ENCODE measurements at regions not wholly inside any gene's neighbourhood (a gene's known extent, or its start where the extent isn't known, plus 50 kb on each side); places are given as distances from the start of the nearest gene placed in this dataset.

DNA sequence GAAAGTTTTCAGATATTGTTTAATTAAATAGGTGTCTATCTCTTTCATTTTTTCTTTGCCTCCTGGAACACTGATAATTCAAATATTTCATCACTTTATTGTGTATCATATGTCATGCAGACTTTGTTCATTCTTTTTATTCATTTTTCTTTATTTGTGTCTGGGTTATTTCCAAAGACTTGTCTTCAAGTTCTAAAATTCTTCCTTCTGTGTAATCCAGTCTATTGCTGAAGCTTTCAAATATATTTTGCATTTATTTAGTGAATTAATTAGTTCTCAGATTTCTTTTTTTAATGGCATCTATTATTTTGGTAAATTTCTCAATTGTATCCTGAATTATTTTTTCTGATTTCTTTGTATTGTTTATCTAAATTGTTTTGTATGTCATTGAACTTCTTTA, 70.1 kb downstream of the ZNF330 start:
- Histone ChIP-seq H3K27me3 (ENCODE audit: insufficient read depth, low read length) (no peaks in the 10 kb centered on the region), H3K9me3 (ENCODE audit: insufficient read depth, low read depth, low read length) (no peaks in the 10 kb centered on the region), H3K79me2 (ENCODE audit: insufficient read depth, low read length) (no peaks in the 10 kb centered on the region), H3K4me2 (ENCODE audit: low read length) (no peak overlapping the region), H4K20me1 (ENCODE audit: insufficient read depth, low read length) (no peaks in the 10 kb centered on the region), H3K36me3 (ENCODE audit: insufficient read depth, low read length) (no peaks in the 10 kb centered on the region), H3K27ac (ENCODE audit: low read depth, low read length) (no peak overlapping the region), H3K4me1 (ENCODE audit: insufficient read depth, low read length) (no peaks in the 10 kb centered on the region), H3K9ac (ENCODE audit: low read length) (no peak overlapping the region), H3K4me3 (ENCODE audit: insufficient read depth, low read depth, low read length) (no peak overlapping the region), H2AFZ (ENCODE audit: low read depth, low read length) (no peak overlapping the region)
- Mint-ChIP-seq H3K4me1 (ENCODE audit: low read depth, unreplicated experiment) (no peaks in the 10 kb centered on the region), H3K9me3 (ENCODE audit: unreplicated experiment) (peaks cover 3% of the 10 kb centered on the region), H3K27me3 (ENCODE audit: low read depth, unreplicated experiment) (no peaks in the 10 kb centered on the region), H3K36me3 (ENCODE audit: low read depth, unreplicated experiment) (no peaks in the 10 kb centered on the region), H3K27ac (ENCODE audit: unreplicated experiment) (no peak overlapping the region), H3K4me3 (ENCODE audit: unreplicated experiment) (no peak overlapping the region)
- DNase-seq (ENCODE audit: low read depth) (no peak), FAIRE-seq (no peak)
- TF ChIP-seq, protein P1, sequence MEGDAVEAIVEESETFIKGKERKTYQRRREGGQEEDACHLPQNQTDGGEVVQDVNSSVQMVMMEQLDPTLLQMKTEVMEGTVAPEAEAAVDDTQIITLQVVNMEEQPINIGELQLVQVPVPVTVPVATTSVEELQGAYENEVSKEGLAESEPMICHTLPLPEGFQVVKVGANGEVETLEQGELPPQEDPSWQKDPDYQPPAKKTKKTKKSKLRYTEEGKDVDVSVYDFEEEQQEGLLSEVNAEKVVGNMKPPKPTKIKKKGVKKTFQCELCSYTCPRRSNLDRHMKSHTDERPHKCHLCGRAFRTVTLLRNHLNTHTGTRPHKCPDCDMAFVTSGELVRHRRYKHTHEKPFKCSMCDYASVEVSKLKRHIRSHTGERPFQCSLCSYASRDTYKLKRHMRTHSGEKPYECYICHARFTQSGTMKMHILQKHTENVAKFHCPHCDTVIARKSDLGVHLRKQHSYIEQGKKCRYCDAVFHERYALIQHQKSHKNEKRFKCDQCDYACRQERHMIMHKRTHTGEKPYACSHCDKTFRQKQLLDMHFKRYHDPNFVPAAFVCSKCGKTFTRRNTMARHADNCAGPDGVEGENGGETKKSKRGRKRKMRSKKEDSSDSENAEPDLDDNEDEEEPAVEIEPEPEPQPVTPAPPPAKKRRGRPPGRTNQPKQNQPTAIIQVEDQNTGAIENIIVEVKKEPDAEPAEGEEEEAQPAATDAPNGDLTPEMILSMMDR (IDR thresholded peaks at IDR 0.05; ENCODE audit: insufficient read depth, low read depth, low read length): no peak
- TF ChIP-seq EZH2 (IDR thresholded peaks at IDR 0.05; ENCODE audit: insufficient read depth, low read length): no peak

DNA sequence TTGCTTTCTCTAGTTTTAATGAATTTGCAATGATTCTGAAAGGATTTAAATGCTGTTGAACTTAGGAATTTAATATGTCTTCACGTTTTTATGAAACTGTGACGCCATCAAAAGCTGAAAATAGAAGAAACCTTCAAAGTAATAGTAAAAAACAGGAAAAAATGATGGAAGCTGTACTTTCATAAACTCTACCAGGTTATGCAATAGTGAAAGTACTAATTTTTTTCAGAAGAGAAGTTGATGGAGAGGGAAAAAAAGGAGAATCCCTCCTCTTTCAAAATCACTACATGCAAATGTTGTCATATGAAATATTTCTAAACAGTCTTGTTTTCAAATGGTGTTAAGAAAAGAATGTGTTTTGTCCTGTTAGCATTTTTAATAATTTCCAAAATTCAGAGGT, 73.6 kb downstream of the ZNF330 start:
- no peaks in the 10 kb centered on the region for H3K36me3 Mint-ChIP-seq (ENCODE audit: low read depth, unreplicated experiment)
- FAIRE-seq: no peak

DNA sequence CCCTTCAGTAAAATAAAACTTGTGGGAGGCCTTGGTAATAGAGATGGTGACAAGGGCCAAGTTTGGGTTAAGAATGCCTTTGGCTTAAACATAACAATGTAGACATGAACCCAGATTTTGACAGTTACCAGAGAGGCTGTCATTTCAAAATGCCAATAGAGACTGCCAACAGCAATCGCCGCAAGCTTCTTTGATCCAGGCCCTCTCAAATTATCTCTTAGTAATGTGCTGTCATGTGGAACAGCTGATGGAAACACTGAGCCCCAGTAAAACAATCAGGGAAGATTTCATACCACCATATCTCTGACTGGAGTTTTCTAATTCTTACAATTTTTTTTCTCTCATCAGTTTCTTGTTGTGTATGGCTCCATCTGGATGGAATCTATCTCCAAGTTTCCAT, 80.5 kb downstream of the ZNF330 start:
- no peaks in the 10 kb centered on the region for H3K9me3 ChIP-seq (ENCODE audit: insufficient read depth, low read depth, low read length)
- Mint-ChIP-seq H3K4me1 (ENCODE audit: low read depth, unreplicated experiment) (no peaks in the 10 kb centered on the region), H3K27me3 (ENCODE audit: low read depth, unreplicated experiment) (peaks cover 2% of the 10 kb centered on the region), H3K4me3 (ENCODE audit: unreplicated experiment) (no peak overlapping the region), H3K27ac (ENCODE audit: unreplicated experiment) (no peak overlapping the region), H3K9me3 (ENCODE audit: unreplicated experiment) (peaks cover 2% of the 10 kb centered on the region), H3K36me3 (ENCODE audit: low read depth, unreplicated experiment) (no peaks in the 10 kb centered on the region)
- DNase-seq (ENCODE audit: low read depth): no peak
- no peak overlapping the region for H3K4me2 ChIP-seq (ENCODE audit: low read length)
- no peaks in the 10 kb centered on the region for H4K20me1 ChIP-seq (ENCODE audit: insufficient read depth, low read length)
- H3K4me1 ChIP-seq (ENCODE audit: insufficient read depth, low read length): no peaks in the 10 kb centered on the region
- no peak for FAIRE-seq
- H3K79me2 ChIP-seq (ENCODE audit: insufficient read depth, low read length): no peaks in the 10 kb centered on the region
- H2AFZ ChIP-seq (ENCODE audit: low read depth, low read length): peak overlapping the region; percentile 24
- no peak overlapping the region for H3K9ac ChIP-seq (ENCODE audit: low read length)
- H3K4me3 ChIP-seq (ENCODE audit: insufficient read depth, low read depth, low read length): no peak overlapping the region
- H3K27ac ChIP-seq (ENCODE audit: low read depth, low read length): no peak overlapping the region
- H3K27me3 ChIP-seq (ENCODE audit: insufficient read depth, low read length): no peaks in the 10 kb centered on the region
- H3K36me3 ChIP-seq (ENCODE audit: insufficient read depth, low read length): no peaks in the 10 kb centered on the region
- TF ChIP-seq, protein P1 (IDR thresholded peaks at IDR 0.05; ENCODE audit: insufficient read depth, low read depth, low read length): no peak

More for the DNA sequence above, 73.6 kb downstream of the ZNF330 start:
- Histone ChIP-seq H3K4me1 (ENCODE audit: insufficient read depth, low read length) (no peaks in the 10 kb centered on the region), H3K27me3 (ENCODE audit: insufficient read depth, low read length) (no peaks in the 10 kb centered on the region), H3K9ac (ENCODE audit: low read length) (no peak overlapping the region), H3K9me3 (ENCODE audit: insufficient read depth, low read depth, low read length) (no peaks in the 10 kb centered on the region), H3K79me2 (ENCODE audit: insufficient read depth, low read length) (no peaks in the 10 kb centered on the region), H3K4me3 (ENCODE audit: insufficient read depth, low read depth, low read length) (no peak overlapping the region), H2AFZ (ENCODE audit: low read depth, low read length) (no peak overlapping the region), H3K36me3 (ENCODE audit: insufficient read depth, low read length) (no peaks in the 10 kb centered on the region), H3K4me2 (ENCODE audit: low read length) (no peak overlapping the region), H3K27ac (ENCODE audit: low read depth, low read length) (no peak overlapping the region), H4K20me1 (ENCODE audit: insufficient read depth, low read length) (no peaks in the 10 kb centered on the region)
- H3K9me3 Mint-ChIP-seq (ENCODE audit: unreplicated experiment): peaks cover 3% of the 10 kb centered on the region
- H3K4me1 Mint-ChIP-seq (ENCODE audit: low read depth, unreplicated experiment): no peaks in the 10 kb centered on the region
- TF ChIP-seq EZH2 (IDR thresholded peaks at IDR 0.05; ENCODE audit: insufficient read depth, low read length): no peak
- TF ChIP-seq, protein P1 (IDR thresholded peaks at IDR 0.05; ENCODE audit: insufficient read depth, low read depth, low read length): no peak
- DNase-seq (ENCODE audit: low read depth): no peak
- H3K4me3 Mint-ChIP-seq (ENCODE audit: unreplicated experiment): no peak overlapping the region
- no peak overlapping the region for H3K27ac Mint-ChIP-seq (ENCODE audit: unreplicated experiment)
- no peaks in the 10 kb centered on the region for H3K27me3 Mint-ChIP-seq (ENCODE audit: low read depth, unreplicated experiment)
